ENCODE measurements at regions not wholly inside any gene's neighbourhood (a gene's known extent, or its start where the extent isn't known, plus 50 kb on each side); places are given as distances from the start of the nearest gene placed in this dataset.

GRCh38 chr13:44142540-44142867 is 231.1 kb upstream of the SERP2 start:
- no peak for TF ChIP-seq CTCF (IDR thresholded peaks at IDR 0.05)
- TF ChIP-seq POLR2A (IDR thresholded peaks at IDR 0.05): no peak

Measured in suprapubic skin (tissue), 3 donors.